Astrocyte (in vitro differentiated cells and primary cell): ENCODE measurements at regions not wholly inside any gene's neighbourhood (a gene's known extent, or its start where the extent isn't known, plus 50 kb on each side); places are given as distances from the start of the nearest gene placed in this dataset.

ENCODE experiments used
- CTCF ChIP-seq: IDR thresholded peaks from 2 replicates; pipeline ENCODE4 v1.5.1; 2011; ENCODE audit warnings: low read depth, mild to moderate bottlenecking, inconsistent platforms, low read length, moderate library complexity; ENCODE audit not compliant: insufficient read depth
- EZH2 ChIP-seq: IDR thresholded peaks from 2 replicates; pipeline ENCODE4 v1.6.1; 2012; ENCODE audit warnings: mild to moderate bottlenecking, low read length, inconsistent platforms; ENCODE audit not compliant: insufficient read depth

DNA sequence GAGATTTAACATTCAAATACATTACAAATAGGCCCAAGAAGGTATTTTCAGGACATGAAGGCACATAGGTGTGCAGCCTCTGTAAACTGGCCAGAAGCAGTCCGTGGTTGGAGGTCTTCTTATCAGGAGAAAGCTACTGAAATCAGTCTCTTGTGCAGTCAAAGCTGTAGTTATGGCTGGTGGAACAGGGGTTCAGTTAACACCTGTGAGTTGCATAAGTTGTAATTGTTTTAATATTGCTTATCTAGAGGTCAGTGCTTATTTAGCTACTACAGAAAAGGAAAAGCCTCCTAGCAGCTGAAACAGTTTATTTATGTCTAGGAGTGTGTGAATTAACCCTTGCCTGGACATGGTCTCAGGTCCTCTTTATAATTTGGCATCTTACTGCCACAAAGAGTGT is 377.6 kb upstream of the MDGA2 start:
- TF ChIP-seq CTCF (no peak), EZH2 (no peak)
